Fibroblast of skin of back (primary cell): ENCODE measurements at regions not wholly inside any gene's neighbourhood (a gene's known extent, or its start where the extent isn't known, plus 50 kb on each side); places are given as distances from the start of the nearest gene placed in this dataset.
"Not testable (repeated sequence)": the region's sequence is repeated elsewhere in the genome, so short reads cannot be mapped to it uniquely, and the experiment has no call there.

Experiments used
- DNase-seq: peaks from one replicate; pipeline ENCODE4 v3.0.0-alpha.2; 2013

DNA sequence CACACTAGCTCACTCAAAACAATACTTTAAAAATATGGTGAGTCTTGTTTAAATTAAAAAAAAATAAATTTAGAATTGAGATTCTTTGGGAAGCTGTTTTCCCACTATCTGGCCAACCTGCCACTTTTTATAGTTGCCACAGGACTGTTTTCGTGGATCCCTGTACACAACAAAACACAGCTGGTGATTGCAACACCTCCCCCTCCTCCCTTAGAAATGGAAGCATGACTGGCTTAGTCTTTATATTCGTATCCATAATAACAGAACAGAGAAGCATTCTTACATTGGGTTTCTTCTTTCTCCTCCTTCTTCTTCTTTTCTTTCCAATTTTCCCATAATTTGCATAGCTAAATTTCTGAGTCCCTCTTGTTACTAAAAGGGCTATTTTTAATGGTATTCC lies 79.5 kb upstream of the GJB6 start:
- no peak for DNase-seq

DNA sequence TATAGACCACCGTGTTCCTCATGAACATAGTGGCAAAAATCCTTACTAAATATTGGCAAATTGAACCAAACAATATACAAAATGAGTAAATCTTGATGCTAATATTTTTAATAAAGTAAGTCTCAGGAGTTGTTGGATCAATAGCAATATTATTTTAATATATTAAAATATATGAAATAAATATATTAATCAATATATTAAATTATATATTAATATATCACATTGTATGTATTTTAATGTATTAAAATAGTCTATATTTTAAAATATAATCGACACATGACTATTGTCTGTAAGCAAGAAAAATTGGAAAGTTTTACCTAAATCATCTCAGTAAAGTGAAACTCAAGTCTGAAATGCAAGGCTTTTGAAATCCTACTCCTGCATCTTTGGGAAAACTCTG lies 78.9 kb upstream of the GJB6 start:
- no peak for DNase-seq

DNA sequence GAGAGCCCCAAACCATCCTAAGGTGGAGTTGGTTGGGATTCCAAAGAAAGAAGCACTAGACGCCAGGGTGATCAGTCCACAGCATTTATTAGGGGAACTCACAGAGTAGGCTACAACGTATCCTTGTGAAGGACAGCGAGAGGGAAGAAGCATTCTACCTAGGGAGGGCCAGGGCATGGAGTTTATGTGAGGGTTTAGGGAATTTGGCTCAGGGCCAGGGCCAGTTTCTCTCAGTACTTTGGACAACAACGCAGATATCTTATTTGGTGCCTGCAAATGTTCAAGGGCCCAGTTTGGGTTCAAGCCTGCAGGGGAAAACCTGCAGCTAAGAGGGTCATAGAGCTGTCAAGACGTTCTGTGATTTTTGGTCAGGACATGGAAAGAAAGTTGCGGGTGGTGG lies 73.9 kb upstream of the GJB6 start:
- DNase-seq: no peak

- DNase-seq: no peak
Measured at GRCh38 chr13:20305587-20305986, 73.5 kb upstream of the GJB6 start.

- DNase-seq: not testable (repeated sequence)
Measured at GRCh38 chr13:20304061-20304460, 71.9 kb upstream of the GJB6 start.

DNA sequence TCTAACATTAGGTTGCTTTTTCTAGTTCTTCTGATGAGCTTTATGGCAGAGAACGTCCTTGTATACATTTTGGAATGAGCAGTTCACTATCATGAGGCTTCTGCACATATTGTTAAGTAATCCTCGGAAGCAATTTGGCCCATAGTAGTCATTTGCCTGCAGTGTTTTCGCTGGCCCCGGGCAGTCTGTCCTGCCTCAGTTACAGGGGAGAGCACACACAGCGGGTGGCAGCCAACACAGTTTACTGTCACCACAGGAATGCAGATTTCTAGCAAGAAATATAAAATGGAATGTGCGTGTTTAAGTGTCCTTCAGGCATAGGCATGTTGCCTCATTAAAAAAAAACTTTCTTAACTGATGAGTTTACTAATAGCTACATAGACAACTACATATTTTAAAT lies 71.5 kb upstream of the GJB6 start:
- peak; percentile 72 for DNase-seq

GRCh38 chr13:20301403-20302071 lies 69.4 kb upstream of the GJB6 start:
- DNase-seq: no peak

DNA sequence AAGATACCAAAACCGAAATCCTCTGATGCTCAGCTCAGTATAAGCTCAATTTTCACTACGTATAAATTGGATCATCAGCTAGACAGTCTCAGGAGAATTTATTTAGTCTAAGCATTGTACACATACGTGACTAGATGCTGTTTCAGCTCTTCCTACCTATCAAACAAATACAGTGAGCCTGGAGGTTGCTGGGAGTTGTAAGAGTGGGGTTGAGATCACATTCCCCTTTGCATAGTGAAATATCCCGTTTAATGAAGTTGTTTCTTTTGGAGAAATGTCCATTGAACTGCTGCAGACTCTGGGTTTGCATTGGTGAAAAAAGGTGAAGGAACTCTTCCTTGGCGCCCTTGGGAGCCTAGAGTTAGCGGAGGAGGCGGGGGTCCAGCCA lies 68.9 kb upstream of the GJB6 start:
- no peak for DNase-seq

- no peak for DNase-seq
Measured at GRCh38 chr13:20297181-20297580, 65.1 kb upstream of the GJB6 start.

DNA sequence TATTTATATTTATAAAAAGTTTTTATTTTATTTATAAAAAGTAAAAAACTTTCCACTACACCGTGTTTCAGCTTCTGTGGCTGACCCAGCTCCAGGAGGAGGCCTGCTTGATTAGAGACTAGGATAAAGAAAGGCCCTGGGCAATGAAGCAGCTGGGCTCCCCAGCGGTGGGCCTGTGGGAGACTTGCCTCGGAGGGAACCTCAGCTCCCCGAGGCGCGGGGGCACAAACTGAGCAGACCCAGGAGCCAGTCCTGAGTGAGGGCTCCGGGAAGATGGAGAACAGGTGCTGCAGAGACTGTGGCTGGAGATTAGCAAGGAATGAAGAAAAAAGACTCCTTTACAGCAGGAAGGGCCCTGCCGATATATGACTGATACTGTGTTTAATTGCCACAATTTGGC lies 63.8 kb upstream of the GJB6 start:
- no peak for DNase-seq

DNA sequence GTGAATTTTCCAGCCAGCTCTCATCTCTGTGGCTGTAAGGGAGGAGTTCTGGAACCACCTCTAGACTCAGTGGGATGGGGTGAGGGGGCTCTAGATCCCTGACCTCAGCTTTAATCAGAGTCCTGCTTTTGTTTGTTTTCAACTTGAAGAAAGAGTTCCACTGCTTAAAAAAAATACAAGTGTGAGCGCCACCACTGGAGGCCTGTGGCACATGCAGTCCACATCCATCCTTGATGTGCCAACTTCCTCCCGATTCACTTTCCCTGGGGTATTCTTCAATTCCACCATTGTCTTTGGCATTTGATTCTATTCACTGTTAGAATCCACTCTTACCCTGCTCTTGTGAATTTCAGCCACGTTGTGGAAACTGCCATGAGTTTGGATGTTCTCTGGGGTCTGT lies 62.4 kb upstream of the GJB6 start:
- DNase-seq: no peak

DNA sequence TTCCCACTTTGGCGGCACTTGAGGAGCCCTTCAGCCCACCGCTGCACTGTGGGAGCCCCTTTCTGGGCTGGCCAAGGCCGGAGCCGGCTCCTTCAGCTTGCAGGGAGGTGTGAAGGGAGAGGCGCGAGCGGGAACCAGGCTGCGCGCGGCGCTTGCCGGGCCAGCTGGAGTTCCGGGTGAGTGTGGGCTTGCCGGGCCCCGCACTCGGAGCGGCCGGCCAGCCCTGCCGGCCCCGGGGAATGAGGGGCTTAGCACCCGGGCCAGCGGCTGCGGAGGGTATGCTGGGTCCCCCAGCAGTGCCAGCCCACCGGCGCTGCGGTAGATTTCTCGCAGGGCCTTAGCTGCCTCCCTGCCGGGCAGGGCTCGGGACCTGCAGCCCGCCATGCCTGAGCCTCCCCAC lies 60.2 kb upstream of the GJB6 start:
- DNase-seq: not testable (repeated sequence)

DNA sequence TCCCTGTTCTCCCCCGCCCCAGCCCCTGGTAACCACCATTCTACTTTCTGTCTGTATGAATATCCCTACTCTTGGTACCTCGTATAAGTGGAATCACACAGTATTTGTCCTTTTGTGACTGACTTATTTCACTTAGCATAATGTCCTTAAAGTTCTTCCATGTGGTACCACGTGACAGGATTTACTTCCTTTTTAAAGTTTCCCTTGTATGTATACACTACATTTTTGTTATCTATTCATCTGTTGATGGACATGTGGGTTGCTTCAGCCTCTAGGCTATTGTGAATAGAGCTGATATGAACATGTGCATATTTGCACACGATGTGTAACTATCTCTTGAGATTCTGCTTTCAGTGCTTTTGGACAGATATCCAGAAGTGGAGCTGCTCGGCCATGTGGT lies 59.6 kb upstream of the GJB6 start:
- no peak for DNase-seq

DNA sequence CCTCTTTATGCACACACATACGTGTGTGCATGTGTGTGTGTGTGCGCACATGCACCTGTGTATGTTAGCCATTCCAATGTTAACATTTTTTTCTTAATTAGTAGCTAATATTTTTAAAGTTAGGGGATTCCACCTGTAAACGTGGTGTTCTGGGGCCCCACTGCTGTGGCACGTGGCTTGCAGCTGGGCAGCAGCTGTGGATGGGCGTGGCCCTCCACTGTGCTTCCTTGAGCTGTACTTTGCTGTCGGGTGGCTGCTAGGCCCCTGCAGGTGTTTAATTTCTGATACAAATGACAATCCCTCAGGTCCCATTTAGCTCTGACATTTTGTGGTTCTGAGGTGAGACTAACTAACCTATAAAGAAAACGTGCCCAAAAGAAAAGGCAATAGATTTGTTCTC lies 58.9 kb upstream of the GJB6 start:
- no peak for DNase-seq

- DNase-seq: no peak
Measured at GRCh38 chr13:20288561-20288960, 56.4 kb upstream of the GJB6 start.

GRCh38 chr13:20287976-20288375 lies 55.9 kb upstream of the GJB6 start:
- no peak for DNase-seq

DNA sequence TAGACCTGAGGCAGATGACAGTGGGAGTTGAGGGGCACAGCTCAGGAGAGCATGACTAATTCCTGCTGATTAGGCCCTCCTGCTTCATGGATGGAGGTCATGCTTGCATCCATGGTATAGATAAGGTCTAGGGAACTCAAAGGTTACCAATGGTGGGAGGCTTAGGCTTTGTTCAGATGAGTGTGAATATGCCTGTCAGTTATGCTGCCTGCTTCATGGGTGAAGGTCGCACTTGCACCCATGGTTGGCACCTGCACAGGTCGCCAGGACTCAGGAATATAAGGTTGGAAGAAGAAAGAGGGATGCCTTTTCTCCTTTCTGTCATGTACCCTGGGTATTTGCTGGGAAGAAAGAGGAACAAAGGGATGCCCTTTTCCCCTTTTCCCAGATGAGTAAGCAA lies 53.4 kb upstream of the GJB6 start:
- no peak for DNase-seq
